Astrocyte of the spinal cord (primary cell): ENCODE measurements at regions not wholly inside any gene's neighbourhood (a gene's known extent, or its start where the extent isn't known, plus 50 kb on each side); places are given as distances from the start of the nearest gene placed in this dataset.

ENCODE experiments used
- DNase-seq: peaks from one replicate; pipeline ENCODE4 v3.0.0; 2011; ENCODE audit warnings: low read depth, low spot score
- H3K4me3 ChIP-seq: 2 replicates; pipeline ENCODE4 v1.5.1; 2011; ENCODE audit warnings: low read depth, mild to moderate bottlenecking, low read length, moderate library complexity
- CTCF ChIP-seq: IDR thresholded peaks from 2 replicates; pipeline ENCODE4 v1.5.1; 2012; ENCODE audit warnings: low read depth, mild to moderate bottlenecking, low read length, inconsistent platforms
- in situ Hi-C: cut with HindIII; loops from 2 replicates; pipeline ENCODE4 v1.10.0; 2017; ENCODE audit warnings: low sequenced_read_pairs

GRCh38 chr12:102616692-102617091 lies 136.3 kb upstream of the IGF1 start:
- no peak overlapping the region for H3K4me3 ChIP-seq
- in situ Hi-C loops = no loop called here
- DNase-seq = no peak
- TF ChIP-seq CTCF = no peak

GRCh38 chr12:102611995-102612394 lies 131.6 kb upstream of the IGF1 start:
- no peak for DNase-seq
- H3K4me3 ChIP-seq = no peak overlapping the region
- in situ Hi-C loops = no loop called here
- no peak for TF ChIP-seq CTCF

- no peak overlapping the region for H3K4me3 ChIP-seq
- TF ChIP-seq CTCF = no peak
- DNase-seq = no peak
- in situ Hi-C loops = no loop called here
Observed at GRCh38 chr12:102609996-102610395, 129.6 kb upstream of the IGF1 start.

GRCh38 chr12:102603021-102603420 lies 122.7 kb upstream of the IGF1 start:
- in situ Hi-C loops = no loop called here
- DNase-seq = no peak
- no peak overlapping the region for H3K4me3 ChIP-seq
- no peak for TF ChIP-seq CTCF

GRCh38 chr12:102602521-102602920 lies 122.2 kb upstream of the IGF1 start:
- no peak overlapping the region for H3K4me3 ChIP-seq
- no peak for DNase-seq
- in situ Hi-C loops = no loop called here
- no peak for TF ChIP-seq CTCF

- no peak for DNase-seq
- no peak overlapping the region for H3K4me3 ChIP-seq
- no peak for TF ChIP-seq CTCF
- in situ Hi-C loops = no loop called here
Observed at GRCh38 chr12:102601621-102602020, 121.3 kb upstream of the IGF1 start.

- DNase-seq = no peak
- TF ChIP-seq CTCF = no peak
- in situ Hi-C loops = no loop called here
- H3K4me3 ChIP-seq = no peak overlapping the region
Observed at GRCh38 chr12:102596687-102597086, 116.3 kb upstream of the IGF1 start.
